Astrocyte (in vitro differentiated cells and primary cell): ENCODE measurements at regions not wholly inside any gene's neighbourhood (a gene's known extent, or its start where the extent isn't known, plus 50 kb on each side); places are given as distances from the start of the nearest gene placed in this dataset.

ENCODE experiments used
- DNase-seq: peaks from one replicate; pipeline ENCODE4 v3.0.0-alpha.2; 2010; ENCODE audit warnings: low read depth
- FAIRE-seq: peaks from 2 replicates; lab custom pipeline; 2011; peaks lifted over from hg19 to GRCh38; lab: Jason Lieb, UNC
- H2AFZ ChIP-seq: 2 replicates; pipeline ENCODE4 v1.6.0; 2012; ENCODE audit warnings: low read depth, low read length, inconsistent platforms
- H3K27ac ChIP-seq: 2 replicates; pipeline ENCODE4 v1.5.1; 2011; ENCODE audit warnings: low read depth, low read length, inconsistent platforms
- H3K27me3 ChIP-seq: 2 replicates; pipeline ENCODE4 v1.6.0; 2011; ENCODE audit warnings: low read length, inconsistent platforms; ENCODE audit not compliant: insufficient read depth
- H3K36me3 ChIP-seq: 2 replicates; pipeline ENCODE4 v1.5.1; 2011; ENCODE audit warnings: low read length, inconsistent platforms; ENCODE audit not compliant: insufficient read depth
- H3K4me1 ChIP-seq: 2 replicates; pipeline ENCODE4 v1.5.1; 2011; ENCODE audit warnings: low read length, inconsistent platforms; ENCODE audit not compliant: insufficient read depth
- H3K4me2 ChIP-seq: 2 replicates; pipeline ENCODE4 v1.6.0; 2012; ENCODE audit warnings: low read length, inconsistent platforms
- H3K4me3 ChIP-seq: 2 replicates; pipeline ENCODE4 v1.5.1; 2011; ENCODE audit warnings: low read depth, mild to moderate bottlenecking, low read length, inconsistent platforms; ENCODE audit not compliant: insufficient read depth
- H3K79me2 ChIP-seq: 2 replicates; pipeline ENCODE4 v1.6.0; 2012; ENCODE audit warnings: mild to moderate bottlenecking, low read length, inconsistent platforms; ENCODE audit not compliant: insufficient read depth
- H3K9ac ChIP-seq: 2 replicates; pipeline ENCODE4 v1.6.0; 2012; ENCODE audit warnings: mild to moderate bottlenecking, low read length, inconsistent platforms
- H3K9me3 ChIP-seq: 2 replicates; pipeline ENCODE4 v1.5.1; 2012; ENCODE audit warnings: low read depth, mild to moderate bottlenecking, low read length, inconsistent platforms; ENCODE audit not compliant: insufficient read depth
- H4K20me1 ChIP-seq: 2 replicates; pipeline ENCODE4 v1.6.0; 2012; ENCODE audit warnings: low read length, inconsistent platforms; ENCODE audit not compliant: insufficient read depth
- H3K27ac Mint-ChIP-seq: one replicate; pipeline ENCODE4 v1.8.0; 2021; ENCODE audit warnings: mild to moderate bottlenecking, mixed read lengths; ENCODE audit not compliant: unreplicated experiment
- H3K27me3 Mint-ChIP-seq: one replicate; pipeline ENCODE4 v1.8.0; 2021; ENCODE audit warnings: low read depth, mixed read lengths; ENCODE audit not compliant: unreplicated experiment
- H3K36me3 Mint-ChIP-seq: one replicate; pipeline ENCODE4 v1.8.0; 2021; ENCODE audit warnings: low read depth, mixed read lengths; ENCODE audit not compliant: unreplicated experiment
- H3K4me1 Mint-ChIP-seq: one replicate; pipeline ENCODE4 v1.8.0; 2021; ENCODE audit warnings: low read depth, mixed read lengths; ENCODE audit not compliant: unreplicated experiment
- H3K4me3 Mint-ChIP-seq: one replicate; pipeline ENCODE4 v1.8.0; 2021; ENCODE audit warnings: mild to moderate bottlenecking, moderate library complexity, mixed read lengths; ENCODE audit not compliant: unreplicated experiment
- H3K9me3 Mint-ChIP-seq: one replicate; pipeline ENCODE4 v1.8.0; 2021; ENCODE audit warnings: mild to moderate bottlenecking, mixed read lengths; ENCODE audit not compliant: unreplicated experiment
- CTCF ChIP-seq: IDR thresholded peaks from 2 replicates; pipeline ENCODE4 v1.5.1; 2011; ENCODE audit warnings: low read depth, mild to moderate bottlenecking, inconsistent platforms, low read length, moderate library complexity; ENCODE audit not compliant: insufficient read depth
- EZH2 ChIP-seq: IDR thresholded peaks from 2 replicates; pipeline ENCODE4 v1.6.1; 2012; ENCODE audit warnings: mild to moderate bottlenecking, low read length, inconsistent platforms; ENCODE audit not compliant: insufficient read depth

GRCh38 chr15:69529961-69530633 lies 77.5 kb downstream of the RPLP1 start:
- Mint-ChIP-seq H3K36me3 (no peaks in the 10 kb centered on the region), H3K27ac (peak overlapping the region; percentile 62), H3K27me3 (peaks cover 31% of the 10 kb centered on the region), H3K4me1 (peaks cover 18% of the 10 kb centered on the region), H3K4me3 (no peak overlapping the region), H3K9me3 (no peaks in the 10 kb centered on the region)
- Histone ChIP-seq H3K36me3 (no peaks in the 10 kb centered on the region), H3K4me2 (no peak overlapping the region), H3K27ac (no peak overlapping the region), H3K9ac (no peak overlapping the region), H3K27me3 (peaks cover 12% of the 10 kb centered on the region), H2AFZ (no peak overlapping the region), H4K20me1 (no peaks in the 10 kb centered on the region), H3K79me2 (no peaks in the 10 kb centered on the region), H3K4me1 (peaks cover 21% of the 10 kb centered on the region), H3K9me3 (peaks cover 8% of the 10 kb centered on the region), H3K4me3 (no peak overlapping the region)
- FAIRE-seq = no peak
- no peak for TF ChIP-seq CTCF
- TF ChIP-seq EZH2 = no peak
- DNase-seq = no peak

GRCh38 chr15:69530991-69531664 lies 78.5 kb downstream of the RPLP1 start:
- H3K4me2 ChIP-seq = peak overlapping the region; percentile 34
- TF ChIP-seq EZH2 = no peak
- TF ChIP-seq CTCF = no peak
- peaks cover 21% of the 10 kb centered on the region for H3K4me1 ChIP-seq
- no peak overlapping the region for H3K4me3 ChIP-seq
- Mint-ChIP-seq H3K36me3 (no peaks in the 10 kb centered on the region), H3K4me3 (no peak overlapping the region), H3K27ac (no peak overlapping the region), H3K9me3 (no peaks in the 10 kb centered on the region), H3K4me1 (peaks cover 25% of the 10 kb centered on the region), H3K27me3 (peaks cover 28% of the 10 kb centered on the region)
- H3K9me3 ChIP-seq = peaks cover 2% of the 10 kb centered on the region
- H3K79me2 ChIP-seq = no peaks in the 10 kb centered on the region
- peak overlapping the region; percentile 16 for H2AFZ ChIP-seq
- DNase-seq (no peak), FAIRE-seq (no peak)
- H3K36me3 ChIP-seq = no peaks in the 10 kb centered on the region
- no peak overlapping the region for H3K9ac ChIP-seq
- H3K27me3 ChIP-seq = peaks cover 10% of the 10 kb centered on the region
- H4K20me1 ChIP-seq = no peaks in the 10 kb centered on the region
- no peak overlapping the region for H3K27ac ChIP-seq

- Mint-ChIP-seq H3K36me3 (no peaks in the 10 kb centered on the region), H3K9me3 (no peaks in the 10 kb centered on the region), H3K27ac (no peak overlapping the region), H3K4me1 (peaks cover 25% of the 10 kb centered on the region), H3K27me3 (peaks cover 31% of the 10 kb centered on the region), H3K4me3 (no peak overlapping the region)
- DNase-seq (no peak), FAIRE-seq (no peak)
- Histone ChIP-seq H3K4me3 (no peak overlapping the region), H3K9me3 (no peaks in the 10 kb centered on the region), H3K79me2 (no peaks in the 10 kb centered on the region), H3K27me3 (peaks cover 10% of the 10 kb centered on the region), H4K20me1 (no peaks in the 10 kb centered on the region), H2AFZ (peak overlapping the region; percentile 16), H3K36me3 (no peaks in the 10 kb centered on the region), H3K9ac (no peak overlapping the region), H3K27ac (no peak overlapping the region), H3K4me1 (peaks cover 19% of the 10 kb centered on the region), H3K4me2 (peak overlapping the region; percentile 34)
- TF ChIP-seq CTCF = no peak
- no peak for TF ChIP-seq EZH2
Measured at GRCh38 chr15:69531665-69532027, 79.0 kb downstream of the RPLP1 start.
